Ishikawa (cell line): ENCODE measurements at regions not wholly inside any gene's neighbourhood (a gene's known extent, or its start where the extent isn't known, plus 50 kb on each side); places are given as distances from the start of the nearest gene placed in this dataset.

Source experiments
- EP300 ChIP-seq: IDR thresholded peaks from 2 replicates; pipeline ENCODE4 v1.6.1; 2012; ENCODE audit warnings: borderline replicate concordance
- NFIC ChIP-seq: IDR thresholded peaks from 2 replicates; pipeline ENCODE4 v1.6.1; 2012
- TAF1 ChIP-seq: IDR thresholded peaks from 2 replicates; pipeline ENCODE4 v1.6.1; 2012; ENCODE audit warnings: low read depth, mild to moderate bottlenecking
- TCF12 ChIP-seq: IDR thresholded peaks from 2 replicates; pipeline ENCODE4 v1.6.1; 2012; ENCODE audit warnings: low read depth
- TEAD4 ChIP-seq: IDR thresholded peaks from 2 replicates; pipeline ENCODE4 v1.6.1; 2012
- YY1 ChIP-seq: IDR thresholded peaks from 2 replicates; pipeline ENCODE4 v1.6.1; 2012; ENCODE audit warnings: low read depth
- TF ChIP-seq, protein P1 (sequence below): IDR thresholded peaks from 2 replicates; pipeline ENCODE4 v1.6.1; 2012

- TF ChIP-seq EP300 (no peak), TCF12 (no peak), TAF1 (no peak), NFIC (no peak), YY1 (no peak), TEAD4 (no peak)
- TF ChIP-seq, protein P1, sequence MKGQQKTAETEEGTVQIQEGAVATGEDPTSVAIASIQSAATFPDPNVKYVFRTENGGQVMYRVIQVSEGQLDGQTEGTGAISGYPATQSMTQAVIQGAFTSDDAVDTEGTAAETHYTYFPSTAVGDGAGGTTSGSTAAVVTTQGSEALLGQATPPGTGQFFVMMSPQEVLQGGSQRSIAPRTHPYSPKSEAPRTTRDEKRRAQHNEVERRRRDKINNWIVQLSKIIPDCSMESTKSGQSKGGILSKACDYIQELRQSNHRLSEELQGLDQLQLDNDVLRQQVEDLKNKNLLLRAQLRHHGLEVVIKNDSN, result no peak
Measured at GRCh38 chr20:21026951-21027350, 79.2 kb downstream of the LINC00237 start.
